ENCODE measurements at regions not wholly inside any gene's neighbourhood (a gene's known extent, or its start where the extent isn't known, plus 50 kb on each side); places are given as distances from the start of the nearest gene placed in this dataset.
"Not testable (repeated sequence)": the region's sequence is repeated elsewhere in the genome, so short reads cannot be mapped to it uniquely, and the experiment has no call there.

GRCh38 chr2:63695583-63695982 lies 106.8 kb downstream of the MDH1 start:
- no peak for DNase-seq (ENCODE audit: low spot score)

DNA sequence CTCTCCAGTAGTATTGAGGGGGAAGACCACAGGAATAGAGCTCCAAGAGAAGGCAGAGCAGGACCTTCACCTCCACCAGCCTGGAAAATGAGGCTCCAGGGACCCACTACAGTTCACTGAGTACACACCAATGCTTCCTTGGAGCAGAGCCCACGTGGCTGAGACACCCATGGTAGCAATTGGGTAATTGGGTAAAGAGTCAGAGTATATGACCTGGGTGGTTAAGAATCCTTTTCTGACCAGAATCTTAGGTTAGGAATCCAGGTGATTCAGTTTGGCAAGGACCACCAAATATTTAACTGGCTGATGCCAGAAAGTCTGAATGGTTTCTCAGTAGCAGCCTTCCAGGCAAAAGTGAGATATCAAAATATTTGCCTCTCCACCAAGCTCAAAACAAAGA lies 107.7 kb downstream of the MDH1 start:
- no peak for DNase-seq (ENCODE audit: low spot score)

DNA sequence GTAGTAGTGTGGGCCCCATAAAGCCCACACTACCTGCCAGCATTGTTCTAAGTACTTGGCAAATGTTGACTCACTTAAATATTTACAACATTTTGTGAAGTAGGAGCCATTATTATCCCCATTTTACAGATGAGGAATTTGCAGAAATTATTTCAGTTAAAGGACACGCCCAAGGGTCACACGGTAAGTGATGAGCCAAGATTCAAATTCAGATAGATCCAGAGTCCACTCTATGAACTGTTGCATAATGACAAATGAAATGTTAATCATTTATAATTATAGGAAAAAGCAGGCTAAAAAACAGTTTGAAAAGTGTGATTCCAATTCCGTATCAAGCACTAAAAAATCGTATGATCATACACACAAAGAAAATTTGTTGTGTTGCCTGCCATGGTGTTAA lies 108.4 kb downstream of the MDH1 start:
- DNase-seq (ENCODE audit: low spot score): no peak

DNA sequence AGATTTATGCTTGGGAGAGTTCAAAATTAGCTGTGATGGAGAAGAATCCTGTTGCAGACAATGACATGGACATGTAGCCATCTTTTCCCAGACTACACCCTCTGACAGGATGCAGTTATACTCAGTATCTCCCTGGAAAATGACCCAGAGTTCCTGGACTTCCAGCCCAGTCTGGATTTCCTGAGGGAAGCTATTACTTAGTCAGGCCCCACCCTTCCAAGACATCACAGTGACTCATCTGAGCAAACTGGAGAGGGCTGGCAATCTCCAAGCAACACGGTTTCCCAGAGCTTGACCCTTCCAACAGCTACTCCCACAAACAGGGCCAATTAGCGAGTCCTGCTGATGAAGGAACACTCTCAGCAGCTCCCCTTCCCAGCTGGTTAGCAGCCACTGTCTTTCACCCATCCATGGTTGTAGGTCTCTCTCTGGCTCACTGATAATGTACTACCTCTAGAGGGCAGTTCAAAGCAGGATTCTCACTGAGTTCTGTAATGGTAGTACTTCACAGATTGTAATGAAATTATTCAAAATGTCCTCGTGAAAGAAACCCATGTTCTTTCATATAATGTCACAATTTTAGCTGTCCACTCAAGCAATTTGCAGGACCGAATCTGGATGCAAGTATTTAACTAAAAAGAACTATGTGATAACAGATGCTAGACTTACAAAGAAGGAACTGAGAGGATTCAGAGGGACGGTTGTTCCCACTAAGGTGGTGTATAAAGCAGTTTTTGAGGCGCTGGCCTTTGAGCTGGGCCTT lies 110.2 kb downstream of the MDH1 start:
- DNase-seq (ENCODE audit: low spot score): peak; percentile 63

- DNase-seq (ENCODE audit: low spot score): no peak
Measured at GRCh38 chr2:63699549-63699839, 110.7 kb downstream of the MDH1 start.

GRCh38 chr2:63700271-63700670 lies 111.5 kb downstream of the MDH1 start:
- no peak for DNase-seq (ENCODE audit: low spot score)

- no peak for DNase-seq (ENCODE audit: low spot score)
Measured at GRCh38 chr2:63701406-63701805, 112.6 kb downstream of the MDH1 start.

GRCh38 chr2:63706084-63706483 lies 117.3 kb downstream of the MDH1 start:
- DNase-seq (ENCODE audit: low spot score): not testable (repeated sequence)

DNA sequence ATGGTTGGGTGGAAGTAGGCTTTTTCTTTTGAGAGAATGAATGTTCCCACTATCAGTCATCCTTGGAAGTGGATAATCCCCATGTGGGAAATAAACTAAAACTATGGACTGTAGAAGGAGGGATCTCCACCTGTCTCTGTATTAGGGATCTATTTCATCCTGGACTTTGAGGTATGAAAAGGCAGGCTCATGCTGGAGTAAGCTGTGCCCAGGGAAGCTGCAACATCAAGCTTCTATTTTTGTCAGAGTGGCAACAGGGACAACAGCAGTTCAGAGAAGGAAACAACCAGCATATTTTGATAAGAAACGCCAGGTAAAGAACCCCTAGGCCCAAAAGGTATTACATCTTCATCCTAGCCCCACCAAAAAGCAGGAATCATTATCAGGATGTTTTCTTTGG lies 122.0 kb downstream of the MDH1 start:
- no peak for DNase-seq (ENCODE audit: low spot score)

DNA sequence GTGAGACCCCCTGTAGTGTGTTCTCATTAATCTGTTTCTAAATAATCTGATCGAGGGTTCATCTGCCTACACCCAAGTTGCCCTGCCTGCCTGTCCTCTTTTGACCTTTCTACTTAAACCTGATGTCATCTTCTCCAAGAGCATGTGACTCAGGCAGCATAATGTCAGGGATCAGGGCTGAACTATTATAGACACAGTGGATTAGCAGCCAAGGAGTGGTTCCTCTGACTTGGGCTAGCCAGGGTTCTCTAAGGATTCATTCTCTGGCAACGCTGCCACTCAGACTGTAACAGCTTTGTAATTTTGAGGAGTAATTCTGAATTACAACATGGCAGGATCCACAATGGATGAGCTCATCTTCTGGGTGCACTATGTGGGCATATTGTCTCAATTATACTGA lies 124.0 kb downstream of the MDH1 start:
- DNase-seq (ENCODE audit: low spot score): no peak

GRCh38 chr2:63716146-63716545 lies 125.5 kb upstream of the UGP2 start:
- DNase-seq (ENCODE audit: low spot score): no peak

DNA sequence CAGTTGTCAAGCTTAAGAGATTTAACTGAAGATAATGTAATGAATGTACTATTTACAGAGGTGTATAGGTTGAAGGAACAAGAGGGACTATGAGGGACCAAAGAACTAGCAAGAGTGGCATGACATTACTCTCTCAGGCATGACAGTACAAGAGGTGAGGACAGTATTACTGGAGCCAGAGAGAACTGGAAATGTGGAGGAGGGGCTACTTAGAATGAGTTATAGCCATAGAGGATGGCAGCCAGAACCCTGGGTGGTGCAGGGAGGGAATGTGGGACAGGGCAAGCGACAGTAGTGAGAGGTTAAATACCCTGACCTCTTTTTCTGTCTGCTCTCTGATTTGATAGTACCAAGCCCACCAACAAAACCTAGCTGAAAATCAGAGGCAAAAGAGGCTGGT lies 122.6 kb upstream of the UGP2 start:
- DNase-seq (ENCODE audit: low spot score): no peak

DNA sequence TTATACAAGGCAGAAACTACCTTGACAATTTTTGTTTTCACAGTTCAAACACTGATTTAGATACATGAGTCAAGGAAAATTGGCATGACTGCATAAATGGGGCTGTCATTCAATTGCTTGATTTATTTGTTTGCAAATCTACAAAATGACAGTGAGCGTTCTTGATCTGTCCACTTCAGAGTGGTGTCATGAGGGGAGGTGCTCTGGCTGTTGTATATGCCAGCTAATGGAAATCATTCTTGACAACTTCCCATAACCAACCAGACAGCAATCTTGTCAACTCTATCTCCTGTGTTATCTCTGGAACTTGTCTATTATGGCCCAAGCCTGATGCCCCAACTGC lies 120.6 kb upstream of the UGP2 start:
- DNase-seq (ENCODE audit: low spot score): no peak

DNA sequence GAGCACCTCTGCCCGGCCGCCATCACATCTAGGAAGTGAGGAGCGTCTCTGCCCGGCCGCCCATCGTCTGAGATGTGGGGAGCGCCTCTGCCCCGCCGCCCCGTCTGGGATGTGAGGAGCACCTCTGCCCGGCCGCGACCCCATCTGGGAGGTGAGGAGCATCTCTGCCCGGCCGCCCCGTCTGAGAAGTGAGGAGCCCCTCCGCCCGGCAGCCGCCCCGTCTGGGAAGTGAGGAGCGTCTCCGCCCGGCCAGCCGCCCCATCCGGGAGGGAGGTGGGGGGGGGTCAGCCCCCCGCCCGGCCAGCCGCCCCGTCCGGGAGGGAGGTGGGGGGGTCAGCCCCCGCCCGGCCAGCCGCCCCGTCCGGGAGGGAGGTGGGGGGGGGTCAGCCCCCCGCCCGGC lies 119.4 kb upstream of the UGP2 start:
- not testable (repeated sequence) for DNase-seq (ENCODE audit: low spot score)

DNA sequence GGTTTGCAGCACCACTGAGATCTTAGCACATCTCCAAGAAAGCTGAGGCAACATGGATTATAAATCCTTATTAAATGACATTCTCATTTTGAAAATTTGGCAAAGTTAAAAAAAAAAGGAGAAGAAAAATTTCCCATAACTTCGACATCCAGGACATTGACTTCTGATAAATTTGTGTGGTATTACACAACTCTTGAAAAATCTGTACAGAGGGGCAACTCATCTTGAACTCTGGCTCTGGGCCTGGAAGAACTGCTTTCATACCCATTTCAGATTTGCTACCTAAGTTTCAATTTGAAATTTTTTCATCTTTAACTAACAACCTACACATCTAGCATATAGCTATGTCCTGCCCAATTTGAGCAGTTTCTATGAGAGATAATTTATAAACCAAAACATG lies 118.0 kb upstream of the UGP2 start:
- DNase-seq (ENCODE audit: low spot score): no peak

- DNase-seq (ENCODE audit: low spot score): not testable (repeated sequence)
Measured at GRCh38 chr2:63725212-63725611, 116.5 kb upstream of the UGP2 start.

DNA sequence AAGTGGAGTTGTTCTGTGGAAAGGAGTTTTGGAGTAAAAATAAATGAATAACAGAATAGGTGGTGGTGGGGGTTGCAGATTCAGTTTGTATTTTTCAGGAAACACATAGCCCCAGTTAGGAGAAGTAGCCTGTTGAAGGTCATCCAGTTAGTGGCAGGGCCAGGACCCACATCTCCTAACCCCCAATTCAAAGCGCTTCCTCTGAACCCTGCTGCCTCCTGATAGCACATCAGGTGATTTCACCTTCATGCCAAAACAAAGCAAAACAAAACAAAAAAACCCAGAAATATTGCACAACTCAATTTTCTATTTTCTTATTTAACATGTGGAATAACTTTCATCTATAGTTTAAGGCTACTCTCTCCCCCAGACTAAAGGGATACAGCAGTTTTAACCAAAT lies 112.3 kb upstream of the UGP2 start:
- DNase-seq (ENCODE audit: low spot score): no peak

DNA sequence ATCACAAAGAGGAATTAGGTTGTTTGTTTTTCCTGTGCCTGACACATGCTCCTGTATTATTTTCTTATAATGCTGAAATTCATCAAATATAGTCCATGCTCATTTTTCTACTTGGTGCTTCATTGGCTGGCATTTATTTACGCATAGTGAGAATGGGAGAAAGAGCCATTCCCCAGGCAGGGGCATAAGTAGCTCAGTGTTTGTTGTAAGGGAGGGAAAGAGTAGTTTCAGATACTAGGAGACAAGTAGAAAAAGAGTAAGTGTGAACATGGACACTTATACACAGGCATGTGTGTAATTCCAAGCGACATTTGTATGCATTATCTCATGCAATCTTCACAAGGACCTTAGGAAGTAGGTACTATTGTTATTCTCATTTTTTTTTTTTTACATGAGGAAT lies 111.9 kb upstream of the UGP2 start:
- no peak for DNase-seq (ENCODE audit: low spot score)

DNA sequence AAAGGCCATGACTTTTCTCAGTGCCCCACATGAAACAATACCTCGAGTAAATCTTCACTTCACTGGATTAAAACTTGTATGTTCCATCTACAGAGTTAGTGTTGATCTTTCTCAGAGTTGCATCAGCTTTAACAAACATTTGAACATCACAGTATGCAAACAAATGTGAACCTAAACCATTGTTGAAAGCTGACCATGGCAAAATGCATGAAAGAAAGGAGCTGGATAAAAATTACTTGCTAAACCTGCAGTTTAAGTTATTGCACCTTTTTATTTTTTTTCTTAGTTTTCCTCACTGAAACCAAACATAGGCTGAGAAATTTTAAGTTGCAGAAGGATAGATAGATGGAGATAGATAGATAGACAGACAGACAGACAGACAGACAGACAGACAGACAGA lies 107.2 kb upstream of the UGP2 start:
- DNase-seq (ENCODE audit: low spot score): no peak

DNA sequence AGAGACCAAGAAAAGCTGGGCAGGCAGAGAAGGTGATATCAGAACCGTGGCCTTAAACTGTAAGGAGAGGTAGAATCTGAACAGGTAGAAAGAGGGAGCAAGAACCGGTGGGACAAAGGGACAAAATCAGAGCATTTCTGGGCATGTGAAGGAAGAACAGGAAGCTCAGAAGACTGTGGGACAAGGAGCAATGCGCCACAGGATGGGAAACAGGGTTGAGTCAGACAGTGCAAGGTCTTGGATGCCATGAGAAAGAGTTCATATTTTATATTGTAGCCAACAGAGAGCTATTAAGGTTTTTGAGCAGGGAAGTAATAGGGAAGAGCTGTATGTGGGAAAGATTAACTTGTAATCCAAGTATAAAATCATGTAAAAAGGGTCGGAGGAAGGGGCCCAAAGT lies 106.4 kb upstream of the UGP2 start:
- DNase-seq (ENCODE audit: low spot score): no peak

DNA sequence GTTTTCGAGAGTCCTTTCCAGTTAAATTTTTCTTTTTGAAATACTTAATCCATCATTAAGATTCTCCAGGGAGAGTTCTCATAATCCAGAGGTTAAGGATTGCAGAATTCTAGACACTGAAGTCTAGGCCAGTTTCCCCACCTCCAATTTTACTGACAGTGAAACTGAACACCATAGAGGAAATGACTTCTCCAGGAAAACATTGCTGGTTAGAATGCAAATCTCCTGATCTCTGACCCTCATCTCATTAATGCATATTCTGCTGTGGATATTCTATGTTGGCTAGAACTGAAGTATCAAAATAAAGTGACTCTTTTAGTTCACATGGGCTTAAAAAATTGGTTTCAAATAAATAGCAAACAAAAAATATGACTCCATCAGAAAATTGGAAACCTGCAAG lies 105.8 kb upstream of the UGP2 start:
- no peak for DNase-seq (ENCODE audit: low spot score)

DNA sequence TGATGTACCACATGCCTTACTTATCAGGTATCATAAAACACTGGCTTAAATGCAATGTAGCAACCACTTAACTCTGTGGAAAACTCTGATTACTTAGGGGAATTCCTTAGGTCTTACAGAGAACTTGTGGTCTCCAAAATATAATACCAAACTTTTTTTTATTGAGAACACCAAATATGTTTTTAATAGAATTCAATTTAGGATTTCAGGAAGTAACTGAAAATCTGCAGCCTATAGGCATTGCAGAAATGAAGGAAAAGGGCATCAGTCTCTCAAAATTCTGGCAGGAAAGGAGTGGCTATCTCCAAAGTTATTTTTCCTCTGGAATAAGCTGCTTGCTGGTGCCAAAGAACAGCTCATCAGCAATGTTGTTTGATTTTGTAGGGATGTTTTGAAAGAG lies 105.3 kb upstream of the UGP2 start:
- DNase-seq (ENCODE audit: low spot score): no peak

- DNase-seq (ENCODE audit: low spot score): no peak
Measured at GRCh38 chr2:63737081-63737751, 104.5 kb upstream of the UGP2 start.

- no peak for DNase-seq (ENCODE audit: low spot score)
Measured at GRCh38 chr2:63738019-63738418, 103.7 kb upstream of the UGP2 start.

All from Ammon's horn (tissue), 1 donor.